GM12874 (cell line): ENCODE measurements at regions not wholly inside any gene's neighbourhood (a gene's known extent, or its start where the extent isn't known, plus 50 kb on each side); places are given as distances from the start of the nearest gene placed in this dataset.

ENCODE experiments used
- CTCF ChIP-seq: IDR thresholded peaks from 2 replicates; pipeline ENCODE4 v1.5.1; 2011; ENCODE audit warnings: low read depth, mild to moderate bottlenecking, control low read depth, low read length, moderate library complexity; ENCODE audit not compliant: insufficient read depth

DNA sequence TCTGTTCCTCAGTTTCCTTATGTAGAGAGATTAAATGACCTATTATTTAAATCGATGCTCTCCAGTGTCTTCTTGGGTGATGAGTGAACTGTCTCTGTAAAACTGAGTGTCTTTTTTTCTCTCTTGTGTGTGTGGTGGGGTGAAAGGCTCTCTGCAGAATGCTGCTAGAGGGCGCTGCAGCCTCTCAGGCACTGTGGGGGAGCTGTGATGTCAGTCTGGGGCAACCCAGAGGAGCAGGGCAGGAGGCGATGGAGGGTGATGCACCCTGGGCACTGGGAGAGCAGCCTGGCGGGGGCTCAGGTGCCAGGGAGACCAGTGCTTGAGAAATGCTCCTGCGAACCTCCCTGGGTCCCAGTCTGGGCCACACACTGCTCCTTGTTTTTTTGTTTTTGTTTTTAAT lies 110.1 kb upstream of the POM121L12 start:
- no peak for TF ChIP-seq CTCF

- TF ChIP-seq CTCF, result no peak
Measured at GRCh38 chr7:52920977-52921376, 114.5 kb upstream of the POM121L12 start.

- 0 out of 2 replicates have a peak, but pooled peaks have one; percentile 9 for TF ChIP-seq CTCF
Measured at GRCh38 chr7:52917982-52918578, 117.4 kb upstream of the POM121L12 start.

GRCh38 chr7:52911795-52912194 lies 123.6 kb upstream of the POM121L12 start:
- no peak for TF ChIP-seq CTCF

DNA sequence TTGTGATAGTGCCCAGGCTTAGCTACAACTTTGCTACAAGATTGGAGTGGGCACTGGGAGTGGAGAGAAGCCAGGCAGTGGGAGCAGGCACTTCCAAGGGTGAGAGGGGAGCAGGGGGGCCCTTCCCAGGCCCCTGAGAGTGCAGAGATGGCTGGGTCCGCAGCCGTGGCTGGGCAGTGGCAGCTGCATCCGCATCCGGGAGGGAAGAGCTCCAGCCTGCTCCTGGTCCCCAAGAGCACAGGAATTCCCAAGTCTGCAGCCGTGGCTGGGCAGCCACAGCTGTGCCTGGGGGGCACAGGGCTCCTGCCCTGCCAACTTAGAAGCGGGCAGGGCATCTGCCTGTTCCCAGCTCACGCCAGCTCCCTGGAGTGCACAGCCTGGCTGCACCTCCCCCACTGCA lies 124.1 kb upstream of the POM121L12 start:
- TF ChIP-seq CTCF, result no peak

DNA sequence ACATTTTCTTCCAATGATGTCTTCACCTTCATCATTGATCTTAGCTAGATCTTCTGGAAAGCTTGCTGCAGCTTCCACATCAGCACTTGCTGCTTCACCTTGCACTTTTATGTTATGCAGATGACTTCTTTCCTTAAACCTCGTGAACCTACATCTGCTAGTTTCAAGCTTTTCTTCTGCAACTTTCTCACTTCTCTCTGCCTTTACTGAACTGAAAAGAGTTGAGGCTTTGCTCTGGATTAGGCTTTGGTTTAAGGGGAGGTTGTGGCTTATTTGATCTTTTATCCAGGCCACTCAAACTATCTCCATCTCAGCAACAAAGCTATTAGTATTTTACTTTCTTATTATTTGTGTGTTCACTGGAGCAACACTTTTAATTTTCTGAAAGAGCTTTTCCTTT lies 125.5 kb upstream of the POM121L12 start:
- TF ChIP-seq CTCF, result no peak

- TF ChIP-seq CTCF, result no peak
Measured at GRCh38 chr7:52909131-52909530, 126.3 kb upstream of the POM121L12 start.
